ENCODE measurements at regions not wholly inside any gene's neighbourhood (a gene's known extent, or its start where the extent isn't known, plus 50 kb on each side); places are given as distances from the start of the nearest gene placed in this dataset.

DNA sequence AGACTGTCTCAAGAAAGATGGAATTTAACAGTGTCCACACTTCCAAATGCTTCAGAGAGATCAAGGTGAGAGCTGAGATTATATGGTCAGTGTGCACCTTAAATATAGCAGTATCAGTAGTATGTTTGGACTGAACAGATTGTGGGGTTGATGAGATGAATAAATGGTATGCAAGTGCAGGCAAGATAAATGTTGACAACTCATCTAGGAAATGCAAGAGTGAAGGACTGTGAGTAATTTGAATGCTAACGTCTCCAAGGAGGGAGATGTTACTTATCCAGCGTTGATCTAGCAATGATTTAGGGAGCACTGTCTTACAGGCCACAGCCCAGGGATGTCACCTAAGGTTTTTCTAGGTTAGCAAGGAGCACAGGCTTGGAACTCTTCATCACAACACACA is 170.7 kb upstream of the GALNT2 start:
- H3K4me3 ChIP-seq (ENCODE audit: low read depth, low read length) = no peak overlapping the region
- TF ChIP-seq, protein P1, sequence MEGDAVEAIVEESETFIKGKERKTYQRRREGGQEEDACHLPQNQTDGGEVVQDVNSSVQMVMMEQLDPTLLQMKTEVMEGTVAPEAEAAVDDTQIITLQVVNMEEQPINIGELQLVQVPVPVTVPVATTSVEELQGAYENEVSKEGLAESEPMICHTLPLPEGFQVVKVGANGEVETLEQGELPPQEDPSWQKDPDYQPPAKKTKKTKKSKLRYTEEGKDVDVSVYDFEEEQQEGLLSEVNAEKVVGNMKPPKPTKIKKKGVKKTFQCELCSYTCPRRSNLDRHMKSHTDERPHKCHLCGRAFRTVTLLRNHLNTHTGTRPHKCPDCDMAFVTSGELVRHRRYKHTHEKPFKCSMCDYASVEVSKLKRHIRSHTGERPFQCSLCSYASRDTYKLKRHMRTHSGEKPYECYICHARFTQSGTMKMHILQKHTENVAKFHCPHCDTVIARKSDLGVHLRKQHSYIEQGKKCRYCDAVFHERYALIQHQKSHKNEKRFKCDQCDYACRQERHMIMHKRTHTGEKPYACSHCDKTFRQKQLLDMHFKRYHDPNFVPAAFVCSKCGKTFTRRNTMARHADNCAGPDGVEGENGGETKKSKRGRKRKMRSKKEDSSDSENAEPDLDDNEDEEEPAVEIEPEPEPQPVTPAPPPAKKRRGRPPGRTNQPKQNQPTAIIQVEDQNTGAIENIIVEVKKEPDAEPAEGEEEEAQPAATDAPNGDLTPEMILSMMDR (IDR thresholded peaks at IDR 0.05; ENCODE audit: low read depth, low read length) = no peak

DNA sequence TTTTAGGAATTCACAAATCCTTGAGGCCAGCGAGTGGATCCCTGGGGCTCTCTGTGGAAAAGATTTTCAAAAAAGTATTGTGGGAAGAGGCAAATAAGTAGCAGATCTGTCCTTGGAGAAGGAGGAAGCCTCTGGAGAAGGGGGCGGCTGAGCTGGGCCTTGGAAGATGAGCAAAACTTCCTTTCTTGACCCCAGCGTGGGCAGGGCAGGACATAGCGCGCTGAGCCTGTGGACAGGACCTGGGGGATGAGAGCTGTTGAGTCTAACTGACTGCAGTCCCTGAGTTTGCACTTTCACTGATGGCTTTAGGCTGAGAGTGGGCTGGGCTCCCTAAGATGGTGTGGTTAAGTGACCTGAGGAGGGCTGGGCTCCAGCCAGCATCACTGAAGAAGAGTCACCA is 170.2 kb upstream of the GALNT2 start:
- TF ChIP-seq, protein P1 (IDR thresholded peaks at IDR 0.05; ENCODE audit: low read depth, low read length) = no peak

DNA sequence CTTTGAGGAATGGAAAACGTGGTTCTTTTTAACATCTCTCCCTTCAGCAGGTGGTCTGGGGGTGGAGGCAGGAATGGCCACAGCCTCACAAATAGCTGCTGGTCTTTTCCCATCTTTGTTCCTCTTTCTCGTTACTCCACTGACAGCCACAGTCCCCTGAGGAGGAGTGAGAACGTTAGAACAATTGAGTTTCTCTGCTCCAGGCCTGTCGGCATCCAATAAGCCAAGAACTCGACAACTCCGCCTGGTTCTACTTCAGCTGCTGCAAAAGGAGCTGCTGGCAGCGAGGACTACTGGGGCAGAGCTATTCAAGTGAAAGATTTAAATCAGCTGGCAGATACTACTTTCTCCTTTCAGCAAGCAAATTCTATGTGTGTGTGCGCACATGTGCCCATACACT is 169.5 kb upstream of the GALNT2 start:
- TF ChIP-seq, protein P1 (IDR thresholded peaks at IDR 0.05; ENCODE audit: low read depth, low read length) = no peak
- H3K4me3 ChIP-seq (ENCODE audit: low read depth, low read length) = no peak overlapping the region

More for the DNA sequence above, 170.2 kb upstream of the GALNT2 start:
- no peak overlapping the region for H3K4me3 ChIP-seq (ENCODE audit: low read depth, low read length)

DNA sequence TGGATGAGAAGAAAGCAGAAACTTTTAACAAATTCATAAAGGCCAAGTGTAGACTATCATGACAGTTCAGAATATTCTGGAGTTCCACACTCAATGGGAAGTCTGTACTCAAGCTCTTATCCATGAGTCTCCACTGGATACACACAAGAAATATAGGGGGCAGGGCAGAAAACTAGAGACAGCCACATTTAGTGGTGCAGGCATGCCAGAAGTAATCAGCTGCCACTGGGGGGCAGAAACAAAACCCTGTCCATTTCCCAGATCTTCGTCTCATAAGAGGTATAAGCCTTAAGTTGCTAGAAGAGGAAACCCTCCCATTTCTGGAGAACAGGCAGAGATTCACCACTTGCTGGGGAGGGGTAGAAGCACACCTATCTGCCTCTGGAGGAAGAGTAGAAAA is 166.8 kb upstream of the GALNT2 start:
- TF ChIP-seq, protein P1 (IDR thresholded peaks at IDR 0.05; ENCODE audit: low read depth, low read length) = no peak
- no peak overlapping the region for H3K4me3 ChIP-seq (ENCODE audit: low read depth, low read length)

DNA sequence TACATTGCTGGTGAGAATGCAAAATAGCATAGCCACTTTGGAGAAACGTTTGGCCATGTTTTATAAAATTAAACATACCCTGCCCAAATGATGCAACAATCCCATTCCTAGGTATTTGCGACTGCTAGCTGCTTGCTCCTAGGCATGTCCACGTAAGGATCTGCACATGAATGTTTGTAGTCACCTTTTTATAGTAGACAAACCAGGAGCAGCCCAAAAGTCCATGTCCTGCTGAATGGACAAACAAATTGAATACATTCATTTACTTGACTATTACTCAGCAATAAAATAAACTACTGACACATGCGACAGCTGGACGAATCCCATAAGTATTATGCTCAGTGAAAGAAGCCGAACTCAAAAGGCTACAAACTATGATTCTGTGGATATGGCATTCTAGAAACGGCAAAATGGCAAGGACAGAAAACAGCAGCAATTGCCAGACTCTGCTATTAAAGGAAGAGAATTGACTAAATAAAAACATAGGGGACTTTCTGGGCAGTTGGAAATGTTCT is 161.9 kb upstream of the GALNT2 start:
- no peak overlapping the region for H3K4me3 ChIP-seq (ENCODE audit: low read depth, low read length)
- TF ChIP-seq, protein P1 (IDR thresholded peaks at IDR 0.05; ENCODE audit: low read depth, low read length) = no peak

DNA sequence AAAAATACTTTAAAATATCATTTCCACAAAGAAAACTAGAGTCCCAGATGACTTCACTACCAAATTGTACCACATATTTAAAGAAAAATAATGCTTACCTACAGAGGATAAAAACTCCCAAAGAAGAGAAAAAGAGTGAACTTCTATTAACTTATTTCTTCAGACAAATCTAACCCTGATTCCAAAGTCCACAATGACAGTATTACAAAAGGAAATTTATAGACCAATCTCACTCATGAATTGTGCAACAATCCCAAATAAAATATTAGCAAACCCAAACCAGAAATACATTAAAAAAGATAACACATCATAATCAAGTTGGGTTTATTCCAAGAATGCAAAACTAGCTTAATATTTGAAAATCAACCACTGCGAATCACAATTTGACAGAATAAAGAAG is 161.4 kb upstream of the GALNT2 start:
- H3K4me3 ChIP-seq (ENCODE audit: low read depth, low read length) = no peak overlapping the region
- TF ChIP-seq, protein P1 (IDR thresholded peaks at IDR 0.05; ENCODE audit: low read depth, low read length) = no peak

DNA sequence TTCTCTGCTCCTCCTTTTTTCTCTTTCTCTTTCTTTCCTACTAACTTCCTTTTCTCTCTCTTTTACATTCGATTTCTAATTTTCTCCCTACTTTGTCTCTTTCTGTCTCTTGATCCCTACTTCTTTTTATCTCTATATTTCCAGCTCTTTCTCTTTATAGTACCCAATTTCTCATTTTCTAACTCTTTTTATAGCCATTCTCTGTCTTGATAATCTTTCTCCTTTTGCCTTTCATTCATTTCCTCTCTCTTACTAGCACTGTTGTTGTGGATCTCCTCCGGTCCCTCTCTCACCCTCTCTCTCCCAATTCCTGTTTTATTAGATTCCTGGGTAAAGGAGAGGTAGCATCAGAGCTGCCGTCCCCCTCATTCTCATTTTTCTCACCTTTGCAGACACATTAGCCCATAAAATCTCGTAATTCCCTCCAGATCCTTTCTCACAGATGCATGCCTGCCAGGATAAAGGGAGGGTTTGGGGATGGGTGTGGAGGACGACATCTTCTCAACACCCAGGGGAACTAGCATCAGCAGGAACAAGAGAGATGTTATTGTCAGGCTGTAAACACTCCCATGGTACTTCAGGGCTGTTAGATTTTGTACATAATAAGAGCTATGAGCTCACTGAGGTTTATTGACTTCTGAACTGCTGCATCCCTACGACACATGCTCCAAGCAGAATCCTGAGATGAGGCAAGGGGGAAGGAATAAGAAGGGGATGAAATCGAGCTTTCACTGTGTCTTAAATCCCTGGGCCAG is 159.0 kb upstream of the GALNT2 start:
- TF ChIP-seq, protein P1 (IDR thresholded peaks at IDR 0.05; ENCODE audit: low read depth, low read length) = no peak
- H3K4me3 ChIP-seq (ENCODE audit: low read depth, low read length) = no peak overlapping the region

Data from WI38 (cell line).